A673 (cell line): ENCODE measurements at regions not wholly inside any gene's neighbourhood (a gene's known extent, or its start where the extent isn't known, plus 50 kb on each side); places are given as distances from the start of the nearest gene placed in this dataset.
"Not testable (repeated sequence)": the region's sequence is repeated elsewhere in the genome, so short reads cannot be mapped to it uniquely, and the experiment has no call there.

Source experiments
- BruUV-seq: library from RNA; stranded (reverse); fragments of 400-500 nt; replicated peaks from 2 replicates; lab custom pipeline; 2021; lab: Mats Ljungman, UMichigan
- CTCF ChIA-PET: fragments of 300-600 bp; sonication (Branson Sonifier 250); formaldehyde crosslinking; loops from one replicate; lab custom pipeline; 2022; ENCODE audit warnings: antibody characterized with exemption; lab: Charles Lee
- POLR2A ChIA-PET: fragments of 300-600 bp; sonication (Branson Sonifier 250); formaldehyde crosslinking; loops from one replicate; lab custom pipeline; 2022; ENCODE audit warnings: antibody characterized with exemption; ENCODE audit not compliant: low non-redundant PET; lab: Charles Lee
- DNase-seq: peaks from one replicate; pipeline ENCODE4 v3.0.0-alpha.2; 2015; ENCODE audit warnings: low spot score
- H3K27ac ChIP-seq: fragments of 200-600 bp; sonication (generic); 2 replicates; pipeline ENCODE4 v1.5.1; 2016; ENCODE audit warnings: mixed run types, low read depth, mild to moderate bottlenecking, mixed read lengths, antibody characterized with exemption, low read length; ENCODE audit not compliant: poor library complexity, severe bottlenecking
- H3K27me3 ChIP-seq: fragments of 200-600 bp; sonication (generic); replicated peaks from 2 replicates; pipeline ENCODE4 v1.6.1; 2017; ENCODE audit warnings: mixed run types, low read depth, mild to moderate bottlenecking, mixed read lengths, antibody characterized with exemption, low read length; ENCODE audit not compliant: insufficient read depth, poor library complexity
- H3K36me3 ChIP-seq: fragments of 200-600 bp; sonication (generic); 2 replicates; pipeline ENCODE4 v1.6.1; 2016; ENCODE audit warnings: mixed run types, mild to moderate bottlenecking, mixed read lengths, antibody characterized with exemption, low read length; ENCODE audit not compliant: insufficient read depth, poor library complexity, severe bottlenecking
- H3K4me1 ChIP-seq: fragments of 200-600 bp; sonication (generic); 2 replicates; pipeline ENCODE4 v1.6.1; 2017; ENCODE audit warnings: mixed run types, mild to moderate bottlenecking, mixed read lengths, antibody characterized with exemption, low read length; ENCODE audit not compliant: insufficient read depth, poor library complexity, severe bottlenecking
- H3K4me3 ChIP-seq: fragments of 200-600 bp; sonication (generic); 2 replicates; pipeline ENCODE4 v1.5.1; 2016; ENCODE audit warnings: low read depth, mixed run types, mild to moderate bottlenecking, mixed read lengths, low read length; ENCODE audit not compliant: poor library complexity, severe bottlenecking
- H3K9me3 ChIP-seq: fragments of 200-600 bp; sonication (generic); 2 replicates; pipeline ENCODE4 v1.6.1; 2016; ENCODE audit warnings: mixed run types, low read depth, mild to moderate bottlenecking, mixed read lengths, antibody characterized with exemption, low read length; ENCODE audit not compliant: poor library complexity, severe bottlenecking
- intact Hi-C: fragments of 100-400 bp; cut with micrococcal nuclease; formaldehyde crosslinking; loops from one replicate; pipeline ENCODE4 v1.10.0; 2022; ENCODE audit not compliant: unreplicated experiment

DNA sequence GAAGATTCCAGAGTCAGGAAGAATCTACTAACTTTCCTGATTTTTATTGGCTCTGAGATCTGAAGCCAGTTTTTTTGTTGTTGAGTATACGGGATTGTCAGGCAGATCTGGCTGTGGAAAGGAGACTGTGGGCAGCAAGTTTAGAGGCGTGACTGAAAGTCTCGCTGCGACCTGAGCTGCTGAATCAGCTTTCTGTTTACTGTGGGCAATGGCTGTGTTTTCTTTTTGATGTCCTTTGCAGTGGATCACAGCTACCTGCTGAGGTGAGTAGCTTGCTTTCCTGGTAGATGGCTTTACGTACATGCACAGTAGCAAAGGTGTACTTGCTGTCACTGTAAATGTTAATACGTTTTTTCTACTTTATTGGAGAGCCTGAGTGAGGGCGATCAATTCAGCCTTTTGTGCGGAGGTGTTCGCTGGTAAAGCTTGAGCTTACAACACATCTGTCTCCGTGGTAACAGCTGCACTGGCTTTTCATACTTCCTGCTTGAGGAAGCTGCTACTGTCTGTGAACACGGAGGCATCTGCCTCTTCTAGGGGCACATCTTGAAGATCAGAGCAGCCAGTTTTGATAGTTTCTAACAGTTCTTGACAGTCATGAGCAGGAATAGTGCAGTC lies 97.8 kb downstream of the ALG1L2 start:
- BruUV-seq, H3K4me1 ChIP-seq, CTCF ChIA-PET, H3K4me3 ChIP-seq, POLR2A ChIA-PET, H3K27ac ChIP-seq, DNase-seq, H3K27me3 ChIP-seq, intact Hi-C loops, H3K36me3 ChIP-seq, H3K9me3 ChIP-seq: not testable (repeated sequence)

DNA sequence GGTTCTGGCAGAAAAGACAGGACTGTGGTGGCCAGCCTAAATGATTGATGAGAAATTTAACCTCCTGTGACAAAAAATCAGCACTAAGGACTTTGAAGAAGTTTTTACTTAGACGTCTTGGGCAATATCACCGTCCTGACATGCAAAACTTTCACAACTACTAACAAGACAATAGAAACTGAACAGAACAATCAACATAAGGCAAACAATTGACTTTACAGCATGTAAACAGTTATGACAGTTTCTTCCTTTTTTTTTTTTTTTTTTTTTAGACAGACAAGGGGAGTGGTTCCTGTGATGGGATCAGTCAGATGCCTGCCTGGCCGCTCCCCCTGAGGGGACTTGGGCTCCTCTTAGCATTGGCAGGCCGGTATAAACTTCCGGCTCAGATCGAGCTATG lies 100.8 kb downstream of the ALG1L2 start:
- H3K4me3 ChIP-seq, H3K27ac ChIP-seq, DNase-seq, CTCF ChIA-PET, H3K4me1 ChIP-seq, H3K27me3 ChIP-seq, H3K9me3 ChIP-seq, intact Hi-C loops, POLR2A ChIA-PET, H3K36me3 ChIP-seq, BruUV-seq: not testable (repeated sequence)

DNA sequence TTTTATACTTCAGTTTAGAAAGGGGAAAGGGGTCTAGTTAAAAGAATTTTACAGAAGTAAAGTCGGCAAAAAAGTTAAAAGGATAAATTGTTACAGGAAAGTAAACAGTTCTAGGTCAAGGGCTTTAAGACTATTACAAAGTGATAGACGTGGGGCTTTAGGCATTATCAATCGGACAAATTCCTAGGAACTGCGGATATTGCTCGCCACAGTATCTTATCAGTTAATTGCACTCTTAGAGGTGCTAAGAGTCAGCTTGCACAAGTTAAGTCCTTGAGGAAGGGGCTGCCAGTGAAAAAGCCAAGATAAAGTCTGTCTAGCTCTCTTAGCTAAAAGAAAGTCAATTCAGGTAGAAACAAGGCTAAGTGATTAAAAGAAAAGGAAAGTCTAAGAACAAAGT lies 102.1 kb downstream of the ALG1L2 start:
- intact Hi-C loops, POLR2A ChIA-PET, CTCF ChIA-PET: not testable (repeated sequence)

DNA sequence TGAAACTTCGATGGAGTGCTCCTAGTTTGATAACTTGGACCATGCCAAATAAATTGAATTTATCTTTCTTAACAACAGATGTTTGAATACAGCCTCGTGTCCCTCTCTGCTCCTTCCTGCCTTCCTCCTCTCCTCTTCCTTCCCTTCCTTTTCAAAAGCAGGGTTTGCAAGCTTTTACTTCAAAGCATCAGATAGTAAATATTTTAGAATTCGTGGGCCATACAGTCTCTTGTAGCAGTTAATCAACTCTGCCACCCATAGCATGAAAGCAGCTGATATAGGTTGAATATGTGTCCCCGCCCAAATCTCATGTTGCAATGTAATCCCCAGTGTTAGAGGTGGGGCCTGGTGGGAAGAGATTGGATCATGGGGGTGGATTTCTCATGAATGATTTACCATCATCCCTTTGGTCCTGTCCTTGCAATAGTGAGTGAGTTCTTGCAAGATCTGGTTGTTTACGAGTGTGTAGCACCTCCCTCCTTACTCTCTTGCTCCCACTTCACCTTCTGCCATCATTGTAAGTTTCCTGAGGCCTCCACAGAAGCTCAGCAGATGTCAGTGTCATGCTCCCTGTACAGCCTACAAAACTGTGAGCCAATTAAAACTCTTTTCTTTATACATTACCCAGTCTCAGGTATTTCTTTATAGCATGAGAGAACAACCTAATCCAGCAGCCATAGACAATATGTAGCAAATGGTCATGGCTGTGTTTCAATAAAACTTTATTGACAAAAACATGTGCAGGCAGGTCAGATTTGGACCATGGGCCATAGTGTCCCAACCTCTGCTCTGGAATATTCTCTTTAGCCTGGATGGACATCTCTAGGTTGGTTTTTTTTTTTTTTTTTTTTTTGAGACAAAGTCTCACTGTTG lies 102.8 kb downstream of the ALG1L2 start:
- BruUV-seq, H3K4me1 ChIP-seq, DNase-seq, CTCF ChIA-PET, H3K36me3 ChIP-seq, H3K9me3 ChIP-seq, H3K4me3 ChIP-seq, intact Hi-C loops, H3K27me3 ChIP-seq, H3K27ac ChIP-seq: not testable (repeated sequence)
- POLR2A ChIA-PET: interaction anchor here (0.7 kb wide), 1 partner anchor 162 kb away, joined by 5 read pairs; no protein-coding TSS in a partner anchor

More for the DNA sequence above, 102.1 kb downstream of the ALG1L2 start:
- H3K27ac ChIP-seq, BruUV-seq, H3K4me3 ChIP-seq, H3K27me3 ChIP-seq, DNase-seq, H3K36me3 ChIP-seq, H3K4me1 ChIP-seq, H3K9me3 ChIP-seq: not testable (repeated sequence)

DNA sequence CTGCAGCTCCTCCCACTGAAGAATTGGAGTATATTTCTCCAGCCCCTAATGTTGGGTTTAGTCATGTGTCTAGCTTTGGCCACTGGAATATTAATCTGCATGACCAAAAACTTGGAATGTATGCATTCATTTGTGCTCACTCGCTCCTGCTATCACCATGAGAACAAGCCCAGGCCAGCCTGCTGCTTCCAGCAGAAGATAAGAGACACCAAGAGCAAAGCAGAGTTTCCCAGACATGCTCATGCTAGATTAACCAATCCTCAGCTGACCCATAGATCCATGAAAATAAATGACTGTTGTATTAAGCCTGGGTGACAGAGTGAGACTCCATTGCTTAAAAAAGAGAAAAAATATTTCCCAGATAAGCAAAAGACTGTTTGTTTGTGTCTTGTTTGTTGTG lies 119.6 kb downstream of the ALG1L2 start:
- POLR2A ChIA-PET, H3K9me3 ChIP-seq, DNase-seq, H3K36me3 ChIP-seq, BruUV-seq, H3K27ac ChIP-seq, H3K4me1 ChIP-seq, H3K27me3 ChIP-seq, CTCF ChIA-PET, H3K4me3 ChIP-seq, intact Hi-C loops: not testable (repeated sequence)

DNA sequence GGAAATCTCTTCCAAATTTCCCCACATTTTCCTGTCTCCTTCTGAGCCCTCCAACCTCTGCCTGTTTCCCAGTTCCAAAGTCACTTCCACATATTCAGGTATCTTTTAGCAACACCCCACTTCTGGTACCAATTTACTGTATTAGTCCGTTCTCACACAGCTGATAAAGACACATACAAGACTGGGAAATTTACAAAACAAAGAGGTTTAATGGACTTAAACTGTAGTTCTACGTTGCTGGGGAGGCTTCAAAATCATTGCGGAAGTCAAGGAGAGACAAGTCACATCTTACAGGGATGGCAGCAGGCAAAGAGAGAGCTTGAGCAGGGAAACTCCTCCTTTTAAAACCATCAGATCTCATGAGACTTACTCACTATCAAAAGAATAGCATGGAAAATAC lies 122.0 kb downstream of the ALG1L2 start:
- POLR2A ChIA-PET, H3K27me3 ChIP-seq, H3K4me1 ChIP-seq, H3K9me3 ChIP-seq, CTCF ChIA-PET, DNase-seq, H3K4me3 ChIP-seq, H3K27ac ChIP-seq, intact Hi-C loops, H3K36me3 ChIP-seq, BruUV-seq: not testable (repeated sequence)
